ENCODE measurements at regions not wholly inside any gene's neighbourhood (a gene's known extent, or its start where the extent isn't known, plus 50 kb on each side); places are given as distances from the start of the nearest gene placed in this dataset.

DNA sequence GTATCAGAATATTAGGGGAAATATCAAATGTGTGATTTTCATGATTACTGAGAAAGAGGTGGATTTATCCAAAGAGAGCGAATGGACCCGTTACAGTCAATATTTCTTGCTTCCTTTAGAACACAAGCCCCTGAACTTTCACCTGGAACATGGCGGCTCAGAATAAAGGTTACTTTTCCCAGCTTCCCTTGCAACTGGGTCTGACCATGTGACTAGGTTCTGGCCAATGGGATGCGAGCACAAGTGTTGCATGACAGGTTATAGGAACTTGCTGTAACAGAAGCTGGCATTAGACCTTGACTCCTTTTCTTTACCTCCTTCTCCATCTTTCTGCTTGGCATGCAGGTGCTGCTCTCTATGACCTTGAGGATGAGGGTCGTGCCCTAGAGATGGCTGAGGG, 556.1 kb downstream of the TYW1 start:
- DNase-seq = no peak
- Histone ChIP-seq H3K4me1 (ENCODE audit: insufficient read depth, low read length) (no peaks in the 10 kb centered on the region), H3K4me3 (ENCODE audit: low read length) (no peak overlapping the region), H3K27me3 (ENCODE audit: insufficient read depth, low read length, poor library complexity, severe bottlenecking) (no peaks in the 10 kb centered on the region), H3K27ac (ENCODE audit: low read depth, low read length) (no peak overlapping the region), H3K36me3 (ENCODE audit: insufficient read depth, low read length) (no peaks in the 10 kb centered on the region), H3K9me3 (ENCODE audit: low read length) (no peaks in the 10 kb centered on the region)
- ChIA-PET POLR2A (no interaction called here), CTCF (no interaction called here)
- no peak overlapping the region for H3K27ac Mint-ChIP-seq
- no peaks in the 10 kb centered on the region for H3K36me3 Mint-ChIP-seq
- H3K9me3 Mint-ChIP-seq = peaks cover 3 to 10% (median 5%) of the 10 kb centered on the region in 5 donors
- no peak overlapping the region for H3K4me3 Mint-ChIP-seq
- H3K4me1 Mint-ChIP-seq = no peaks in the 10 kb centered on the region
- no peaks in the 10 kb centered on the region for H3K27me3 Mint-ChIP-seq

DNA sequence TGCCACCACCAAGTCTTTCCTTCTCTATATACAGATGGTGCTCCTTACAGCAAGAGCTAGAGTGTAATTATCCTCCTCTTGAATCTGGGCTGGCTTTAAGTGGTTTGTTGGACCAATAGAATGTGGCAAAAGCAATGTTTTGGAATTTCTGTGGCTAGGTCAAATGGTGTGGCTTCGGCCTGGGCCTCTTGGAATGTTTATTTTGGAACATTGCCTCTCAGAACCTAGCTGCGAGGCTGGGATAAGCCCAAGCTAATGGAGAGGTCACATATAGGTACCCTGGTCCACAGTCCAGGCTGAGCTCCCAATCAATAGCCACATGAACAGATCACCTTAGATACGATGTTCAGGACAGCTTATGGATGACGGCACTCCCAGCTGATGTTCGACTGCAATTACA, 556.7 kb downstream of the TYW1 start:
- DNase-seq = no peak
- H3K4me1 ChIP-seq (ENCODE audit: insufficient read depth, low read length) = no peaks in the 10 kb centered on the region
- Mint-ChIP-seq H3K4me1 (no peaks in the 10 kb centered on the region), H3K9me3 (peaks cover 3 to 9% (median 5%) of the 10 kb centered on the region in 5 donors), H3K4me3 (no peak overlapping the region), H3K27ac (no peak overlapping the region), H3K27me3 (no peaks in the 10 kb centered on the region), H3K36me3 (no peaks in the 10 kb centered on the region)
- H3K4me3 ChIP-seq (ENCODE audit: low read length) = no peak overlapping the region
- no peaks in the 10 kb centered on the region for H3K27me3 ChIP-seq (ENCODE audit: insufficient read depth, low read length, poor library complexity, severe bottlenecking)
- ChIA-PET CTCF (no interaction called here), POLR2A (no interaction called here)
- H3K36me3 ChIP-seq (ENCODE audit: insufficient read depth, low read length) = no peaks in the 10 kb centered on the region
- H3K27ac ChIP-seq (ENCODE audit: low read depth, low read length) = no peak overlapping the region
- no peaks in the 10 kb centered on the region for H3K9me3 ChIP-seq (ENCODE audit: low read length)

DNA sequence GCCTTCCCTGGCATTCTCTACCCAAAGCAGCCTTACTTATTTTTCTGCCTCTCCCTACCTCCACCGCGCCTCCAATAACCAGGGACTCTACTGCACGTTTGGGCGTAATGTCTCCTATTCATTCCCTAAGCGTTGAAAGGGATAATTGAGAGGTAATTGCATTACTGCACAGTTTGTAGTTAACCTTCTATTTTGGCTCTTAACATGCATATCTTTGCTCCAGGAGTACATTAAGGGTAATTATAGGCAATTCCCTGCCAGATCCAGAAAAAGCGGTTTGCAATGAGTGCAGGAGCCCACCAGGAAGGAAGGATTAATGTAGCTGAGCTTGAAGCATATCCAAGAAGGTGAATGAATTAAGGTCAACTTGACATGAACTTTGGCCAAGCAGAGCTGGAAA, 558.4 kb downstream of the TYW1 start:
- Mint-ChIP-seq H3K36me3 (no peaks in the 10 kb centered on the region), H3K9me3 (peaks cover 2 to 7% (median 5%) of the 10 kb centered on the region in 5 donors), H3K4me3 (no peak overlapping the region), H3K27me3 (no peaks in the 10 kb centered on the region), H3K4me1 (no peaks in the 10 kb centered on the region), H3K27ac (no peak overlapping the region)
- DNase-seq = no peak
- H3K4me1 ChIP-seq (ENCODE audit: insufficient read depth, low read length) = no peaks in the 10 kb centered on the region
- no peaks in the 10 kb centered on the region for H3K27me3 ChIP-seq (ENCODE audit: insufficient read depth, low read length, poor library complexity, severe bottlenecking)
- H3K27ac ChIP-seq (ENCODE audit: low read depth, low read length) = no peak overlapping the region
- ChIA-PET CTCF (no interaction called here), POLR2A (no interaction called here)
- no peaks in the 10 kb centered on the region for H3K9me3 ChIP-seq (ENCODE audit: low read length)
- no peaks in the 10 kb centered on the region for H3K36me3 ChIP-seq (ENCODE audit: insufficient read depth, low read length)
- H3K4me3 ChIP-seq (ENCODE audit: low read length) = no peak overlapping the region

DNA sequence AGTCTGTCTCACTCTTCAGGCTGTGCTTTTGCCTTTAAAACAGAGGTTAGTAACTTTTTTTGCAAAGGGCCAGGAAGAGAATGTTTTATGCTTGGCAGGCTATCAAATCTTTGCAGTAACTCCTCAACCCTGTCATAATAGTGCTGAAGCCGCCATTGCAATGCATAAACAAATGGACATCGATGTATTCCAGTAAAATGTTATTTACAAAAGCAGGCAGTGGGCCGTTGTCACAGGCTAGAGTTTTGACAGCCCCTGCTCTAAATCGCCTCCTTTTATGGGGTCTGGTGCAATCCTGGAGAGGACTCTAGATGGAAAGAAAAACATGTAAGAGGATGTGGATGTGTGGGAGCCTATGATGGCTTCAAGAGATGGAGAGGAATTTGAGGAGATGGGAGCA, 568.3 kb downstream of the TYW1 start:
- CTCF ChIA-PET = no interaction called here
- Mint-ChIP-seq H3K4me3 (no peak overlapping the region), H3K27ac (no peak overlapping the region)

DNA sequence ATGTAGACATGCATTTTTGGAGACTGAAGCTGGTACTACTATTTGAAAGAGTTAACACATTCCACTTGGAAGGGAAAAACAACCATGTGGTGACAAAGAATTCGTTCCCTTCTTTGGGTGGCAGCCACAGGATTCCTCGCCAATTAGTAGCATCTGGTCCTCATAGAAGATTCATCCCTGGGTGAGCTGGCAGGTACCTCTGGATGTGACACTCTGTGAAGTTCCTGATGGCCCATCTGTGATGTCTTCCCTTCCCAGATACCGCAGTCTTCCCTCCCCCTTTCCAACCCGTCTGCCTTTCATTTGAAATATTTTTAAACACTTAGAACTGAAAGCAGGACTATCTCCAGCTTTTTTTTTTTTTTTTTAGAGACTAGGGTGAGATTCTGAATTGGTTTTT, 569.5 kb downstream of the TYW1 start:
- Histone ChIP-seq H3K4me3 (ENCODE audit: low read length) (no peak overlapping the region), H3K27ac (ENCODE audit: low read depth, low read length) (no peak overlapping the region), H3K27me3 (ENCODE audit: insufficient read depth, low read length, poor library complexity, severe bottlenecking) (no peaks in the 10 kb centered on the region), H3K4me1 (ENCODE audit: insufficient read depth, low read length) (no peaks in the 10 kb centered on the region), H3K9me3 (ENCODE audit: low read length) (no peaks in the 10 kb centered on the region), H3K36me3 (ENCODE audit: insufficient read depth, low read length) (no peaks in the 10 kb centered on the region)
- H3K27me3 Mint-ChIP-seq = no peaks in the 10 kb centered on the region
- POLR2A ChIA-PET = interaction anchor here (0.6 kb wide), 1 partner anchor 1361 kb away, joined by 4 read pairs; no protein-coding TSS in a partner anchor
- CTCF ChIA-PET = no interaction called here
- no peak for DNase-seq
- no peak overlapping the region for H3K27ac Mint-ChIP-seq
- peaks cover 5 to 15% (median 9%) of the 10 kb centered on the region in 5 donors for H3K9me3 Mint-ChIP-seq
- no peaks in the 10 kb centered on the region for H3K4me1 Mint-ChIP-seq
- no peaks in the 10 kb centered on the region for H3K36me3 Mint-ChIP-seq
- H3K4me3 Mint-ChIP-seq = no peak overlapping the region

More for the DNA sequence above, 568.3 kb downstream of the TYW1 start:
- POLR2A ChIA-PET = no interaction called here
- H3K27me3 Mint-ChIP-seq = no peaks in the 10 kb centered on the region
- H3K9me3 Mint-ChIP-seq = peaks cover 3 to 15% (median 5%) of the 10 kb centered on the region in 5 donors
- H3K4me1 ChIP-seq (ENCODE audit: insufficient read depth, low read length) = no peaks in the 10 kb centered on the region
- no peak for DNase-seq
- H3K36me3 ChIP-seq (ENCODE audit: insufficient read depth, low read length) = no peaks in the 10 kb centered on the region
- H3K4me3 ChIP-seq (ENCODE audit: low read length) = no peak overlapping the region
- H3K27me3 ChIP-seq (ENCODE audit: insufficient read depth, low read length, poor library complexity, severe bottlenecking) = no peaks in the 10 kb centered on the region
- no peaks in the 10 kb centered on the region for H3K9me3 ChIP-seq (ENCODE audit: low read length)
- no peak overlapping the region for H3K27ac ChIP-seq (ENCODE audit: low read depth, low read length)
- H3K36me3 Mint-ChIP-seq = no peaks in the 10 kb centered on the region
- no peaks in the 10 kb centered on the region for H3K4me1 Mint-ChIP-seq

DNA sequence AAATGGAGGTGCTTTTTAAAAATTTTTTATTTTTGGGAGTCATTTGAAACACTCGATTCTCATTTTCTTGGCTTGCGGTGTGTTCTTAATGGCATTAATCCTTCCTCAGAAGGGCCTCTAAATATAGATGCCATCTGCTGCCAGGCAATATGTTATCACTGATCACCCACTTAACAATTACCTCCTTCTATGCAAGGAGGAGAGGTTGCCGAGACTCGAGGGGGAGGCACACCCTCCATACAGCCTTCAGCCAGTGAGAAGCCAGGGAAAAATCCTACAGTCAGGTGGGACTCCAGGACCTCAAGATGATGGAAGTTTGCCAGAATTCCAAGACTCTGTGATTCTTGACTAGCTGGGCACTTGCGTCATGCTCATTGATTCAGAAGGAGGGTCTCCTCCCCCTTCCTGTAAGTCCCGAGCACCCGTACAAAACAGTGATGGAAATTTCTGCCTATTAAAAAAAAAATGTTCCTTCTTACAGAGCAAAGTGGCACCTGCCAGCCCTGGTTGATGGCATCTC, 574.5 kb downstream of the TYW1 start:
- Histone ChIP-seq H3K4me3 (ENCODE audit: low read length) (no peak overlapping the region), H3K27me3 (ENCODE audit: insufficient read depth, low read length, poor library complexity, severe bottlenecking) (no peaks in the 10 kb centered on the region), H3K4me1 (ENCODE audit: insufficient read depth, low read length) (no peaks in the 10 kb centered on the region), H3K27ac (ENCODE audit: low read depth, low read length) (no peak overlapping the region), H3K9me3 (ENCODE audit: low read length) (no peaks in the 10 kb centered on the region), H3K36me3 (ENCODE audit: insufficient read depth, low read length) (no peaks in the 10 kb centered on the region)
- no peaks in the 10 kb centered on the region for H3K27me3 Mint-ChIP-seq
- ChIA-PET POLR2A (no interaction called here), CTCF (no interaction called here)
- peaks cover 3 to 8% (median 7%) of the 10 kb centered on the region in 5 donors for H3K9me3 Mint-ChIP-seq
- H3K4me3 Mint-ChIP-seq = no peak overlapping the region
- peaks cover 0 to 3% (median 0%) of the 10 kb centered on the region in 3 donors for H3K36me3 Mint-ChIP-seq
- no peaks in the 10 kb centered on the region for H3K4me1 Mint-ChIP-seq
- DNase-seq = no peak
- H3K27ac Mint-ChIP-seq = no peak overlapping the region

DNA sequence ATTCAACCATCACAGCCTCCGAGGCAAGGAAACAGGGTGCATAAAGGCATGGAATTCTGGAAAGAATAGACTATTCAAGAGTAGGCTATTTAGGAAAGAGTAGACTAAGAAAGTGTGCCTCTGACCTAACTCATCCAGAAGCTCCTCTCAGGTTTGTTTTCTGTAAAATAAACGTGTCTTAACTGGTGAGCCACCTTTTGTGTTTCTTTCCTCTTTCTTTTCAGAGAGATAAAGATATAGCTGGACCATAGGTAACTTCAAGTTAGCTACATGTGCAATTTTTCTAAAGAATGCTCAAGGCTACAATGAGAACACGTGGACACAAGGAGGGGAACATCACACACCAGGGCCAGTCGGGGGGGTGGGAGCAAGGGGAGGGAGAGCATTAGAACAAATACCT, 577.0 kb downstream of the TYW1 start:
- H3K36me3 Mint-ChIP-seq = peaks cover 0 to 3% (median 0%) of the 10 kb centered on the region in 3 donors
- Histone ChIP-seq H3K36me3 (ENCODE audit: insufficient read depth, low read length) (no peaks in the 10 kb centered on the region), H3K27me3 (ENCODE audit: insufficient read depth, low read length, poor library complexity, severe bottlenecking) (no peaks in the 10 kb centered on the region), H3K4me1 (ENCODE audit: insufficient read depth, low read length) (no peaks in the 10 kb centered on the region), H3K27ac (ENCODE audit: low read depth, low read length) (no peak overlapping the region), H3K4me3 (ENCODE audit: low read length) (no peak overlapping the region), H3K9me3 (ENCODE audit: low read length) (no peaks in the 10 kb centered on the region)
- H3K4me1 Mint-ChIP-seq = no peaks in the 10 kb centered on the region
- H3K9me3 Mint-ChIP-seq = peaks cover 2 to 8% (median 7%) of the 10 kb centered on the region in 5 donors
- H3K27me3 Mint-ChIP-seq = no peaks in the 10 kb centered on the region
- no peak for DNase-seq
- H3K4me3 Mint-ChIP-seq = no peak overlapping the region
- no peak overlapping the region for H3K27ac Mint-ChIP-seq
- POLR2A ChIA-PET = no interaction called here
- CTCF ChIA-PET = no interaction called here

DNA sequence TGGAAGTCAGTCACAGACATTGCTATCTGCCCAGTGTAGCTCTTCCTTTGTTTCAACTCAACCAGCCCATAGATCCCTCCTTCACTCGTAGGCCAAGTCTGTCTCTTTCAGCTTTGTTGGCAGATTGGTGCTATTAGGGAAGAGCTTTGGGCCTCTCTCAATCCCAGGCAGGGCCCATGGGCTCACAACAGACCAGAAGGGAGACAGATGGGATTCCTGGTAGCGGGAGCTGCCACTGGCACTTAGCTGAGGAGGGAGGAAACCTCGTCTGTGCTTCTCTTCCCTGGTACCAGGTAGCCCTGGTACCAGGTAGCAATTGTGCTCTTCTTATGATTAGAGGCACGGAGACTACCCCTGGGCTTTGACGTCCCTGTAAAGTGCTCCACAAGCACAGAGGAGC, 592.0 kb downstream of the TYW1 start:
- H3K9me3 Mint-ChIP-seq = peaks cover 3 to 19% (median 15%) of the 10 kb centered on the region in 5 donors

DNA sequence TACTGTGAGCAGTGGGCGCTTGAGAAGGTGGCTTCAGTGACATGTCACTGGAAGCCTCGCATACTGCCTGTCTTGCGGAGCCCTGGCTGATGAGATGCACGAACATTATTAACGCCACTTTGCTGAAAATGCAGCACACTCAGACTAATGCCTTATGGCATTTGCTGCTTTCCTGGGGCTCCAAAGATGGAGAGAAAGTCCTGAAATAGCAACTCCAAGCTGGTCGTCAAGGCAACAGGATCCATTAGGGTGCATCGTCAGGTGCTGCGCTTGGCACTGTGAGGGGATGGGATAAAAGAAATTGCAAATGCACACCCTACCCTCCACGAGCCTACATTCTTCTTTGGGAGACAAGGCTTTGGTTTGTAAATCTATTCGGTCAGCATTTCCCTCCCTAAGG, 592.5 kb downstream of the TYW1 start:
- Mint-ChIP-seq H3K9me3 (peaks cover 3 to 22% (median 14%) of the 10 kb centered on the region in 5 donors), H3K4me3 (no peak overlapping the region), H3K27me3 (no peaks in the 10 kb centered on the region), H3K36me3 (no peaks in the 10 kb centered on the region), H3K4me1 (no peaks in the 10 kb centered on the region), H3K27ac (no peak overlapping the region)
- no peak overlapping the region for H3K27ac ChIP-seq (ENCODE audit: low read depth, low read length)
- no peak for DNase-seq
- CTCF ChIA-PET = no interaction called here
- H3K4me1 ChIP-seq (ENCODE audit: insufficient read depth, low read length) = no peaks in the 10 kb centered on the region
- POLR2A ChIA-PET = no interaction called here
- H3K36me3 ChIP-seq (ENCODE audit: insufficient read depth, low read length) = no peaks in the 10 kb centered on the region
- no peak overlapping the region for H3K4me3 ChIP-seq (ENCODE audit: low read length)
- no peaks in the 10 kb centered on the region for H3K27me3 ChIP-seq (ENCODE audit: insufficient read depth, low read length, poor library complexity, severe bottlenecking)
- H3K9me3 ChIP-seq (ENCODE audit: low read length) = no peaks in the 10 kb centered on the region

More for the DNA sequence above, 592.0 kb downstream of the TYW1 start:
- Histone ChIP-seq H3K4me3 (ENCODE audit: low read length) (no peak overlapping the region), H3K27ac (ENCODE audit: low read depth, low read length) (no peak overlapping the region), H3K9me3 (ENCODE audit: low read length) (no peaks in the 10 kb centered on the region), H3K27me3 (ENCODE audit: insufficient read depth, low read length, poor library complexity, severe bottlenecking) (no peaks in the 10 kb centered on the region), H3K36me3 (ENCODE audit: insufficient read depth, low read length) (no peaks in the 10 kb centered on the region), H3K4me1 (ENCODE audit: insufficient read depth, low read length) (no peaks in the 10 kb centered on the region)
- H3K4me1 Mint-ChIP-seq = no peaks in the 10 kb centered on the region
- no peaks in the 10 kb centered on the region for H3K36me3 Mint-ChIP-seq
- ChIA-PET POLR2A (no interaction called here), CTCF (no interaction called here)
- H3K27me3 Mint-ChIP-seq = no peaks in the 10 kb centered on the region
- no peak overlapping the region for H3K27ac Mint-ChIP-seq
- no peak for DNase-seq
- no peak overlapping the region for H3K4me3 Mint-ChIP-seq
